ENCODE measurements at regions not wholly inside any gene's neighbourhood (a gene's known extent, or its start where the extent isn't known, plus 50 kb on each side); places are given as distances from the start of the nearest gene placed in this dataset.
"Not testable (repeated sequence)": the region's sequence is repeated elsewhere in the genome, so short reads cannot be mapped to it uniquely, and the experiment has no call there.

GRCh38 chr2:45102141-45102540, 92.9 kb upstream of the SIX2 start:
- peak; percentile 4 for DNase-seq

GRCh38 chr2:45096996-45097395, 87.7 kb upstream of the SIX2 start:
- no peak for DNase-seq

- not testable (repeated sequence) for DNase-seq
Measured at GRCh38 chr2:45096038-45096437, 86.8 kb upstream of the SIX2 start.

- no peak for DNase-seq
Measured at GRCh38 chr2:45093663-45094062, 84.4 kb upstream of the SIX2 start.

GRCh38 chr2:45093181-45093580, 83.9 kb upstream of the SIX2 start:
- no peak for DNase-seq

- no peak for DNase-seq
Measured at GRCh38 chr2:45089554-45090261, 80.5 kb upstream of the SIX2 start.

GRCh38 chr2:45085487-45085886, 76.2 kb upstream of the SIX2 start:
- no peak for DNase-seq

GRCh38 chr2:45084361-45085020, 75.2 kb upstream of the SIX2 start:
- no peak for DNase-seq

GRCh38 chr2:45083175-45083574, 73.9 kb upstream of the SIX2 start:
- no peak for DNase-seq

- DNase-seq, result no peak
Measured at GRCh38 chr2:45074713-45075112, 65.5 kb upstream of the SIX2 start.

- DNase-seq, result no peak
Measured at GRCh38 chr2:45072862-45073237, 63.6 kb upstream of the SIX2 start.

GRCh38 chr2:45072064-45072861, 63.0 kb upstream of the SIX2 start:
- no peak for DNase-seq

- DNase-seq, result no peak
Measured at GRCh38 chr2:45070113-45070652, 60.9 kb upstream of the SIX2 start.

- no peak for DNase-seq
Measured at GRCh38 chr2:45069684-45070083, 60.4 kb upstream of the SIX2 start.

GRCh38 chr2:45068571-45069140, 59.4 kb upstream of the SIX2 start:
- no peak for DNase-seq

- DNase-seq, result no peak
Measured at GRCh38 chr2:45067859-45068570, 58.8 kb upstream of the SIX2 start.
